ENCODE measurements at regions not wholly inside any gene's neighbourhood (a gene's known extent, or its start where the extent isn't known, plus 50 kb on each side); places are given as distances from the start of the nearest gene placed in this dataset.

GRCh38 chr12:115758183-115758582, 519.3 kb downstream of the MED13L start:
- no peak for TF ChIP-seq CTCF (IDR thresholded peaks at IDR 0.05; ENCODE audit: borderline replicate concordance, insufficient read depth, low read depth, low read length)
- H3K4me3 ChIP-seq (ENCODE audit: low read depth, low read length): no peak overlapping the region

GRCh38 chr12:115756804-115757203, 520.7 kb downstream of the MED13L start:
- no peak for TF ChIP-seq CTCF (IDR thresholded peaks at IDR 0.05; ENCODE audit: borderline replicate concordance, insufficient read depth, low read depth, low read length)

GRCh38 chr12:115756271-115756670, 521.2 kb downstream of the MED13L start:
- no peak for TF ChIP-seq CTCF (IDR thresholded peaks at IDR 0.05; ENCODE audit: borderline replicate concordance, insufficient read depth, low read depth, low read length)
- no peak overlapping the region for H3K4me3 ChIP-seq (ENCODE audit: low read depth, low read length)

More at GRCh38 chr12:115756804-115757203, 520.7 kb downstream of the MED13L start:
- H3K4me3 ChIP-seq (ENCODE audit: low read depth, low read length): no peak overlapping the region

GRCh38 chr12:115755725-115756085, 521.8 kb downstream of the MED13L start:
- TF ChIP-seq CTCF (IDR thresholded peaks at IDR 0.05; ENCODE audit: borderline replicate concordance, insufficient read depth, low read depth, low read length): no peak
- no peak overlapping the region for H3K4me3 ChIP-seq (ENCODE audit: low read depth, low read length)

GRCh38 chr12:115755061-115755724, 522.3 kb downstream of the MED13L start:
- TF ChIP-seq CTCF (IDR thresholded peaks at IDR 0.05; ENCODE audit: borderline replicate concordance, insufficient read depth, low read depth, low read length): no peak
- H3K4me3 ChIP-seq (ENCODE audit: low read depth, low read length): no peak overlapping the region

- TF ChIP-seq CTCF (IDR thresholded peaks at IDR 0.05; ENCODE audit: borderline replicate concordance, insufficient read depth, low read depth, low read length): peak; percentile 36; the same call in 1 of the 2 replicates
- H3K4me3 ChIP-seq (ENCODE audit: low read depth, low read length): no peak overlapping the region
Observed at GRCh38 chr12:115752913-115753726, 524.4 kb downstream of the MED13L start.

GRCh38 chr12:115752156-115752555, 525.3 kb downstream of the MED13L start:
- TF ChIP-seq CTCF (IDR thresholded peaks at IDR 0.05; ENCODE audit: borderline replicate concordance, insufficient read depth, low read depth, low read length): no peak
- H3K4me3 ChIP-seq (ENCODE audit: low read depth, low read length): no peak overlapping the region

Data from GM12875 (cell line).